NB4 (cell line): ENCODE measurements at regions not wholly inside any gene's neighbourhood (a gene's known extent, or its start where the extent isn't known, plus 50 kb on each side); places are given as distances from the start of the nearest gene placed in this dataset.

Source experiments
- MYC ChIP-seq: IDR thresholded peaks from 2 replicates; pipeline ENCODE4 v1.6.1; 2011; ENCODE audit warnings: low read depth, low read length
- POLR2A ChIP-seq: IDR thresholded peaks from 2 replicates; pipeline ENCODE4 v1.6.1; 2011; ENCODE audit warnings: mild to moderate bottlenecking; ENCODE audit not compliant: insufficient read length; ENCODE audit errors: extremely low read depth
- TF ChIP-seq, protein P1 (sequence below): IDR thresholded peaks from one replicate; pipeline ENCODE4 v1.5.1; 2012; ENCODE audit warnings: low read depth, low read length
- TF ChIP-seq, protein P2 (sequence below): IDR thresholded peaks from 2 replicates; pipeline ENCODE4 v1.6.1; 2011; ENCODE audit warnings: low read depth, low read length

DNA sequence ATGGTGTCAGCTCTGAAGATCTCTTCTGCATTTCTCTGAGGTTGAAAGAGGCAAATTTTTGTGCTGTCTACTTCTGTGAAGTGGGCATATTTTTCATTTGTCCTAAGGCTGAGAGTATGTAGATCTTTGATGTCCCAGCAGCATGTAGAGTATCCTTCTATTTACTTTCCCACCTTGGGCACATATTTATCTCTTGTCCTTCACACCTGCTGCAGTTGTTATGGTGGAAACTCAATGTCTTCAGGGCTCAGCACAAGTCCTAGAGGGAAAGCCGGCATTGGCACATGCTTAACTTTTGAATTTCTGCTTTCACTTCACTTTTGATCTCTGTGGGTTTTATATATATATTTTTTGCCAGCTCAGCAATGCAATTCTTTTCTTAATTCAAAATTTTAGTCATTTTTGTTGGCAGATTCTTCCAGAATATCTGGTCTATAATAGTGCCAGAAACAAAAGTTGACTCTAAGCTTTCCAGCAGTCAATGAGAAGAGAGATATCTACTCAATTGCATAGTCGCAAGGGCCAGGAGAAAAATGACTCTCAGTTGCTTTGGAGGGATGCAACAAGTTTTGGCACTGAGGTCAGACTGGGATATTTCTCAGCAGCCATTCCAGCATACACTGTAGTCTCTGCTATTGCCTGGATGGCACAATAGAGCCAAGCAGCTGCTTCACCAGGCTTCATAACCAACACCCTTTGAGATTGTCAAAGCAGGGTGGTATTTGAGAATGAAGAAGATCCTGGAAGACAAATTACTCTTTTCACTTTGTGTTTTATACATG is 127.8 kb upstream of the FAT1 start:
- TF ChIP-seq, protein P1, sequence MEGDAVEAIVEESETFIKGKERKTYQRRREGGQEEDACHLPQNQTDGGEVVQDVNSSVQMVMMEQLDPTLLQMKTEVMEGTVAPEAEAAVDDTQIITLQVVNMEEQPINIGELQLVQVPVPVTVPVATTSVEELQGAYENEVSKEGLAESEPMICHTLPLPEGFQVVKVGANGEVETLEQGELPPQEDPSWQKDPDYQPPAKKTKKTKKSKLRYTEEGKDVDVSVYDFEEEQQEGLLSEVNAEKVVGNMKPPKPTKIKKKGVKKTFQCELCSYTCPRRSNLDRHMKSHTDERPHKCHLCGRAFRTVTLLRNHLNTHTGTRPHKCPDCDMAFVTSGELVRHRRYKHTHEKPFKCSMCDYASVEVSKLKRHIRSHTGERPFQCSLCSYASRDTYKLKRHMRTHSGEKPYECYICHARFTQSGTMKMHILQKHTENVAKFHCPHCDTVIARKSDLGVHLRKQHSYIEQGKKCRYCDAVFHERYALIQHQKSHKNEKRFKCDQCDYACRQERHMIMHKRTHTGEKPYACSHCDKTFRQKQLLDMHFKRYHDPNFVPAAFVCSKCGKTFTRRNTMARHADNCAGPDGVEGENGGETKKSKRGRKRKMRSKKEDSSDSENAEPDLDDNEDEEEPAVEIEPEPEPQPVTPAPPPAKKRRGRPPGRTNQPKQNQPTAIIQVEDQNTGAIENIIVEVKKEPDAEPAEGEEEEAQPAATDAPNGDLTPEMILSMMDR, result no peak
- TF ChIP-seq, protein P2, sequence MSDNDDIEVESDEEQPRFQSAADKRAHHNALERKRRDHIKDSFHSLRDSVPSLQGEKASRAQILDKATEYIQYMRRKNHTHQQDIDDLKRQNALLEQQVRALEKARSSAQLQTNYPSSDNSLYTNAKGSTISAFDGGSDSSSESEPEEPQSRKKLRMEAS, result no peak
- no peak for TF ChIP-seq POLR2A
- TF ChIP-seq MYC, result no peak
